ENCODE measurements at regions not wholly inside any gene's neighbourhood (a gene's known extent, or its start where the extent isn't known, plus 50 kb on each side); places are given as distances from the start of the nearest gene placed in this dataset.
A peak's percentile ranks its signal among the peaks of the same experiment; 100 is the strongest.

GRCh38 chr1:164188497-164188896, 370.5 kb upstream of the PBX1 start:
- DNase-seq (ENCODE audit: low spot score) (no peak), ATAC-seq (peak; percentile 65)
- peaks cover 6% of the 10 kb centered on the region for H3K4me1 Mint-ChIP-seq
- no peak overlapping the region for H3K27ac Mint-ChIP-seq
- 0 out of 2 replicates have a peak, but pooled peaks cover 3% of the 10 kb centered on the region for H3K36me3 Mint-ChIP-seq
- CTCF ChIA-PET, result no interaction called here
- POLR2A ChIA-PET, result no interaction called here
- H3K4me3 Mint-ChIP-seq, result no peak overlapping the region
- peaks cover 9% of the 10 kb centered on the region for H3K9me3 Mint-ChIP-seq
- no peaks in the 10 kb centered on the region for H3K27me3 Mint-ChIP-seq (ENCODE audit: low read depth)
- TF ChIP-seq PRDM15 (CRISPR knock-in tag; IDR thresholded peaks at IDR 0.05) (no peak), STAT6 (CRISPR knock-in tag; conservative IDR thresholded peaks at IDR 0.05; ENCODE audit: low read depth) (no peak), ERG (CRISPR knock-in tag; IDR thresholded peaks at IDR 0.05) (no peak), ZNF317 (CRISPR knock-in tag; IDR thresholded peaks at IDR 0.05; ENCODE audit: borderline replicate concordance, low read depth) (no peak), RELA (CRISPR knock-in tag; IDR thresholded peaks at IDR 0.05; ENCODE audit: borderline replicate concordance) (no peak), CREB1 (CRISPR knock-in tag; IDR thresholded peaks at IDR 0.05) (no peak), FOXP4 (CRISPR knock-in tag; IDR thresholded peaks at IDR 0.05) (no peak), CREM (CRISPR knock-in tag; IDR thresholded peaks at IDR 0.05) (no peak), GRHL2 (CRISPR knock-in tag; IDR thresholded peaks at IDR 0.05; ENCODE audit: insufficient replicate concordance, severe bottlenecking) (no peak), JAZF1 (CRISPR knock-in tag; IDR thresholded peaks at IDR 0.05) (no peak), AR (CRISPR knock-in tag; IDR thresholded peaks at IDR 0.05) (no peak), SMAD4 (CRISPR knock-in tag; IDR thresholded peaks at IDR 0.05) (no peak), NFYB (CRISPR knock-in tag; conservative IDR thresholded peaks at IDR 0.05; ENCODE audit: low read depth) (no peak), NR1H2 (CRISPR knock-in tag; IDR thresholded peaks at IDR 0.05) (no peak), ZNF263 (CRISPR knock-in tag; IDR thresholded peaks at IDR 0.05; ENCODE audit: low read depth) (no peak), SP1 (CRISPR knock-in tag; conservative IDR thresholded peaks at IDR 0.05) (no peak), TP53 (CRISPR knock-in tag; IDR thresholded peaks at IDR 0.05) (no peak)
- TF ChIP-seq, protein P1, sequence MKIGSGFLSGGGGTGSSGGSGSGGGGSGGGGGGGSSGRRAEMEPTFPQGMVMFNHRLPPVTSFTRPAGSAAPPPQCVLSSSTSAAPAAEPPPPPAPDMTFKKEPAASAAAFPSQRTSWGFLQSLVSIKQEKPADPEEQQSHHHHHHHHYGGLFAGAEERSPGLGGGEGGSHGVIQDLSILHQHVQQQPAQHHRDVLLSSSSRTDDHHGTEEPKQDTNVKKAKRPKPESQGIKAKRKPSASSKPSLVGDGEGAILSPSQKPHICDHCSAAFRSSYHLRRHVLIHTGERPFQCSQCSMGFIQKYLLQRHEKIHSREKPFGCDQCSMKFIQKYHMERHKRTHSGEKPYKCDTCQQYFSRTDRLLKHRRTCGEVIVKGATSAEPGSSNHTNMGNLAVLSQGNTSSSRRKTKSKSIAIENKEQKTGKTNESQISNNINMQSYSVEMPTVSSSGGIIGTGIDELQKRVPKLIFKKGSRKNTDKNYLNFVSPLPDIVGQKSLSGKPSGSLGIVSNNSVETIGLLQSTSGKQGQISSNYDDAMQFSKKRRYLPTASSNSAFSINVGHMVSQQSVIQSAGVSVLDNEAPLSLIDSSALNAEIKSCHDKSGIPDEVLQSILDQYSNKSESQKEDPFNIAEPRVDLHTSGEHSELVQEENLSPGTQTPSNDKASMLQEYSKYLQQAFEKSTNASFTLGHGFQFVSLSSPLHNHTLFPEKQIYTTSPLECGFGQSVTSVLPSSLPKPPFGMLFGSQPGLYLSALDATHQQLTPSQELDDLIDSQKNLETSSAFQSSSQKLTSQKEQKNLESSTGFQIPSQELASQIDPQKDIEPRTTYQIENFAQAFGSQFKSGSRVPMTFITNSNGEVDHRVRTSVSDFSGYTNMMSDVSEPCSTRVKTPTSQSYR (CRISPR knock-in tag; IDR thresholded peaks at IDR 0.05), result no peak
- TF ChIP-seq, protein P2, sequence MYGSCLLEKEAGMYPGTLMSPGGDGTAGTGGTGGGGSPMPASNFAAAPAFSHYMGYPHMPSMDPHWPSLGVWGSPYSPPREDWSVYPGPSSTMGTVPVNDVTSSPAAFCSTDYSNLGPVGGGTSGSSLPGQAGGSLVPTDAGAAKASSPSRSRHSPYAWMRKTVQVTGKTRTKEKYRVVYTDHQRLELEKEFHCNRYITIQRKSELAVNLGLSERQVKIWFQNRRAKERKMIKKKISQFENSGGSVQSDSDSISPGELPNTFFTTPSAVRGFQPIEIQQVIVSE (CRISPR knock-in tag; IDR thresholded peaks at IDR 0.05; ENCODE audit: borderline replicate concordance), result no peak
- TF ChIP-seq, protein P3, sequence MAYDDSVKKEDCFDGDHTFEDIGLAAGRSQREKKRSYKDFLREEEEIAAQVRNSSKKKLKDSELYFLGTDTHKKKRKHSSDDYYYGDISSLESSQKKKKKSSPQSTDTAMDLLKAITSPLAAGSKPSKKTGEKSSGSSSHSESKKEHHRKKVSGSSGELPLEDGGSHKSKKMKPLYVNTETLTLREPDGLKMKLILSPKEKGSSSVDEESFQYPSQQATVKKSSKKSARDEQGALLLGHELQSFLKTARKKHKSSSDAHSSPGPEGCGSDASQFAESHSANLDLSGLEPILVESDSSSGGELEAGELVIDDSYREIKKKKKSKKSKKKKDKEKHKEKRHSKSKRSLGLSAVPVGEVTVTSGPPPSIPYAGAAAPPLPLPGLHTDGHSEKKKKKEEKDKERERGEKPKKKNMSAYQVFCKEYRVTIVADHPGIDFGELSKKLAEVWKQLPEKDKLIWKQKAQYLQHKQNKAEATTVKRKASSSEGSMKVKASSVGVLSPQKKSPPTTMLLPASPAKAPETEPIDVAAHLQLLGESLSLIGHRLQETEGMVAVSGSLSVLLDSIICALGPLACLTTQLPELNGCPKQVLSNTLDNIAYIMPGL (CRISPR knock-in tag; IDR thresholded peaks at IDR 0.05), result no peak

Measured in WTC11 (cell line).